ENCODE measurements at regions not wholly inside any gene's neighbourhood (a gene's known extent, or its start where the extent isn't known, plus 50 kb on each side); places are given as distances from the start of the nearest gene placed in this dataset.

DNA sequence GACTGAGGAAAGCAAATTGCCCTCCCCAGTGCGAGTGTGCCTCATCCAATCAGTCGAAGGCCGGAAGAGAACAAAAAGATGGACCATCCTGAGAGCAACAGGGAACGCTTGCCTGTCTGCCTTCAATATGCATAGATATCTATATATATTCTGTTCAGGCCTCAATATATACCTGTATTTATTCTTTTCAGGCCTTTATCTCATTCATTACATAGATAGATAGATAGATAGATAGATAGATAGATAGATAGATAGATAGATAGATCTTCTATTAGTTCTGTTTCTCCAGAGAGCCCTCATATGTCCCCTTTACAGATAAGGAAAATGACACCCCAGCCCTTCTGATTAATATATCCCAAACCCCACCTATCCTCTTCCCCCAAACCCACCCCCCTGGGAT lies 55.1 kb upstream of the LMO2 start:
- Histone ChIP-seq H3K4me2 (ENCODE audit: low read length) (no peak overlapping the region), H3K27me3 (ENCODE audit: insufficient read depth, low read length) (no peaks in the 10 kb centered on the region), H3K79me2 (ENCODE audit: insufficient read depth, low read length) (no peaks in the 10 kb centered on the region), H4K20me1 (ENCODE audit: insufficient read depth, low read length) (no peaks in the 10 kb centered on the region), H3K36me3 (ENCODE audit: insufficient read depth, low read length) (no peaks in the 10 kb centered on the region), H3K9ac (ENCODE audit: low read length) (no peak overlapping the region), H3K9me3 (ENCODE audit: insufficient read depth, low read depth, low read length) (no peaks in the 10 kb centered on the region), H3K27ac (ENCODE audit: low read depth, low read length) (no peak overlapping the region), H3K4me3 (ENCODE audit: insufficient read depth, low read depth, low read length) (no peak overlapping the region), H3K4me1 (ENCODE audit: insufficient read depth, low read length) (peaks cover 12% of the 10 kb centered on the region), H2AFZ (ENCODE audit: low read depth, low read length) (no peak overlapping the region)
- Mint-ChIP-seq H3K4me3 (ENCODE audit: unreplicated experiment) (no peak overlapping the region), H3K9me3 (ENCODE audit: unreplicated experiment) (peaks cover 1% of the 10 kb centered on the region), H3K36me3 (ENCODE audit: low read depth, unreplicated experiment) (no peaks in the 10 kb centered on the region), H3K27ac (ENCODE audit: unreplicated experiment) (no peak overlapping the region), H3K27me3 (ENCODE audit: low read depth, unreplicated experiment) (peaks cover 12% of the 10 kb centered on the region), H3K4me1 (ENCODE audit: low read depth, unreplicated experiment) (peaks cover 8% of the 10 kb centered on the region)
- DNase-seq (ENCODE audit: low read depth) (no peak), FAIRE-seq (no peak)
- no peak for TF ChIP-seq EZH2 (IDR thresholded peaks at IDR 0.05; ENCODE audit: insufficient read depth, low read length)

DNA sequence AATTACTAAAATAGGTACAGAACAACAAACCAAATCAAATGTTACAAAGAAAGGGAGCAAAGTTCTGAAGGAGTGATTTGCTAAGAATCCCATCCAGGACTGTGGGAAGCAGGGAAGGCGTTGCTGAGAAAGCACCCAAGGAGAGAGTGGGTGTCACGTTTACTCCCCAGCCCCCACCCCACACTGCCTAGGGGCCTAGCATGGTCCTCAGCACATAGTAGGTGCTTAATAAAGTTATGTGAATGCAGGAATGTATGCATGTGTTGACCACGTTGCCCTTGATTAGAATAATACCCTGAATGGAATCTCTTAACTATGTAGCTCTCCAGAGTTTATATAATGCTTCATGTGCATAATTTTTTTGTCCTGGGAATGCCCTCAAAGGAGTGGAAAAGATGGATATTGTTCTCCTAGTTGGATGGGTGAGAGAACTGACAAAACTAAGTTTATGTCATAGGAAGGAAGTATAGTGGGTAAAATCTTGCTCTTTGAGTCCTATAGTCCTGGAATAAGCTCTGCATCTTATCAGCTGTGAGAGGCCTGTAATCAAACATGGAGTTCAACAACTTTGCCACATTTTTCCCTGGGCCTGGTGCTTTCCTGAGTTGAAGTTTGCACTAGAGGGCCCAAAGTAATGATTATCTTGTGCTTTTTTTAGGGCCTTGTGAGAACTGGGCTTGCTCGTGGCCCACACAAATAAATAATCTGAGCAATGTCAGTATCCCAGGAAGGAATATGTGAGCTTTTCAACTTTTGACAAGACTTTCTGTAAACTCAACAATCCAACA lies 53.8 kb upstream of the LMO2 start:
- Histone ChIP-seq H3K27me3 (ENCODE audit: insufficient read depth, low read length) (no peaks in the 10 kb centered on the region), H3K4me2 (ENCODE audit: low read length) (no peak overlapping the region), H2AFZ (ENCODE audit: low read depth, low read length) (no peak overlapping the region), H3K4me3 (ENCODE audit: insufficient read depth, low read depth, low read length) (no peak overlapping the region), H3K27ac (ENCODE audit: low read depth, low read length) (no peak overlapping the region), H3K36me3 (ENCODE audit: insufficient read depth, low read length) (no peaks in the 10 kb centered on the region), H3K9me3 (ENCODE audit: insufficient read depth, low read depth, low read length) (no peaks in the 10 kb centered on the region), H3K79me2 (ENCODE audit: insufficient read depth, low read length) (no peaks in the 10 kb centered on the region), H4K20me1 (ENCODE audit: insufficient read depth, low read length) (no peaks in the 10 kb centered on the region), H3K4me1 (ENCODE audit: insufficient read depth, low read length) (peaks cover 20% of the 10 kb centered on the region), H3K9ac (ENCODE audit: low read length) (no peak overlapping the region)
- FAIRE-seq: no peak
- Mint-ChIP-seq H3K4me3 (ENCODE audit: unreplicated experiment) (no peak overlapping the region), H3K27ac (ENCODE audit: unreplicated experiment) (no peak overlapping the region), H3K27me3 (ENCODE audit: low read depth, unreplicated experiment) (peaks cover 12% of the 10 kb centered on the region), H3K36me3 (ENCODE audit: low read depth, unreplicated experiment) (no peaks in the 10 kb centered on the region), H3K9me3 (ENCODE audit: unreplicated experiment) (peaks cover 1% of the 10 kb centered on the region), H3K4me1 (ENCODE audit: low read depth, unreplicated experiment) (peaks cover 13% of the 10 kb centered on the region)
- no peak for DNase-seq (ENCODE audit: low read depth)
- TF ChIP-seq EZH2 (IDR thresholded peaks at IDR 0.05; ENCODE audit: insufficient read depth, low read length): no peak
- TF ChIP-seq, protein P1, sequence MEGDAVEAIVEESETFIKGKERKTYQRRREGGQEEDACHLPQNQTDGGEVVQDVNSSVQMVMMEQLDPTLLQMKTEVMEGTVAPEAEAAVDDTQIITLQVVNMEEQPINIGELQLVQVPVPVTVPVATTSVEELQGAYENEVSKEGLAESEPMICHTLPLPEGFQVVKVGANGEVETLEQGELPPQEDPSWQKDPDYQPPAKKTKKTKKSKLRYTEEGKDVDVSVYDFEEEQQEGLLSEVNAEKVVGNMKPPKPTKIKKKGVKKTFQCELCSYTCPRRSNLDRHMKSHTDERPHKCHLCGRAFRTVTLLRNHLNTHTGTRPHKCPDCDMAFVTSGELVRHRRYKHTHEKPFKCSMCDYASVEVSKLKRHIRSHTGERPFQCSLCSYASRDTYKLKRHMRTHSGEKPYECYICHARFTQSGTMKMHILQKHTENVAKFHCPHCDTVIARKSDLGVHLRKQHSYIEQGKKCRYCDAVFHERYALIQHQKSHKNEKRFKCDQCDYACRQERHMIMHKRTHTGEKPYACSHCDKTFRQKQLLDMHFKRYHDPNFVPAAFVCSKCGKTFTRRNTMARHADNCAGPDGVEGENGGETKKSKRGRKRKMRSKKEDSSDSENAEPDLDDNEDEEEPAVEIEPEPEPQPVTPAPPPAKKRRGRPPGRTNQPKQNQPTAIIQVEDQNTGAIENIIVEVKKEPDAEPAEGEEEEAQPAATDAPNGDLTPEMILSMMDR (IDR thresholded peaks at IDR 0.05; ENCODE audit: insufficient read depth, low read depth, low read length): no peak

DNA sequence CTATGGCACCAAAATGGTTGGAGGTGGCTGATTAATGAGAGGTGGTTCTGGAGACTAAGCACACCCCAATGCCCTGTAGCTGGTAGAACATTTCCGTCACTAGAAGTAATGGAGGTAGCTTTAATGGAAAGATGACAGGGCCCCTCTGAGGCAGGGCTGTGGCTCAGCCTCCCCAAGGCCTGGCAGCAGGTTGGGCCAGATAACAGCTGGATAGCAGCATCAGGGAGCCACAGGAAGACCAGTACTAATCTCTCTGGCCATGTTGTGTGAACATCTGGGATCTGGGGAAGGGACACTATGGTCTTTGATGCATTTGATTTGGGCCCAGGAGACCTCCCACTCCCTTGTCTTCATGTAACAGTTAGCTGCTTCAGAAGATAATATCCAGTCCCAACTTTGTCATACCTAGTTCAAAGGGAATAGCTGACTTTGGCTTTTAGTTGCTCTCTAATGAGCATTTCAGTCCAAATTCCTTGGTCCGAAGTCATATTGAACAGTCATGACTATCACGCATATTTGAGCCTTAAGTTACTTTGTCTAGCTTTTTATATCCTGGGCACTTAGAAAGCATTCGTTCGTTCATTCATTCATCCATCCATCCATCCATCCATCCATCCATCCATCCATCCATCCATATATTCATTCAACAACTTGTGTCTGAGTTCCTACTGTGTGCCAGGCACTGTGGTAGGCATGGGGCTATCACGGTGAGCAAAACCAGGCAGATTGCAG lies 53.0 kb upstream of the LMO2 start:
- DNase-seq (ENCODE audit: low read depth) (no peak), FAIRE-seq (no peak)
- H4K20me1 ChIP-seq (ENCODE audit: insufficient read depth, low read length): no peaks in the 10 kb centered on the region
- H3K36me3 ChIP-seq (ENCODE audit: insufficient read depth, low read length): no peaks in the 10 kb centered on the region
- no peak overlapping the region for H3K4me2 ChIP-seq (ENCODE audit: low read length)
- no peak overlapping the region for H2AFZ ChIP-seq (ENCODE audit: low read depth, low read length)
- TF ChIP-seq, protein P1 (IDR thresholded peaks at IDR 0.05; ENCODE audit: insufficient read depth, low read depth, low read length): no peak
- no peak for TF ChIP-seq EZH2 (IDR thresholded peaks at IDR 0.05; ENCODE audit: insufficient read depth, low read length)
- peaks cover 1% of the 10 kb centered on the region for H3K9me3 Mint-ChIP-seq (ENCODE audit: unreplicated experiment)
- no peaks in the 10 kb centered on the region for H3K9me3 ChIP-seq (ENCODE audit: insufficient read depth, low read depth, low read length)
- H3K4me3 Mint-ChIP-seq (ENCODE audit: unreplicated experiment): no peak overlapping the region
- no peaks in the 10 kb centered on the region for H3K27me3 ChIP-seq (ENCODE audit: insufficient read depth, low read length)
- H3K36me3 Mint-ChIP-seq (ENCODE audit: low read depth, unreplicated experiment): no peaks in the 10 kb centered on the region
- peaks cover 12% of the 10 kb centered on the region for H3K27me3 Mint-ChIP-seq (ENCODE audit: low read depth, unreplicated experiment)
- no peaks in the 10 kb centered on the region for H3K79me2 ChIP-seq (ENCODE audit: insufficient read depth, low read length)
- peaks cover 20% of the 10 kb centered on the region for H3K4me1 ChIP-seq (ENCODE audit: insufficient read depth, low read length)
- H3K9ac ChIP-seq (ENCODE audit: low read length): no peak overlapping the region
- no peak overlapping the region for H3K27ac ChIP-seq (ENCODE audit: low read depth, low read length)
- peaks cover 13% of the 10 kb centered on the region for H3K4me1 Mint-ChIP-seq (ENCODE audit: low read depth, unreplicated experiment)
- H3K27ac Mint-ChIP-seq (ENCODE audit: unreplicated experiment): no peak overlapping the region
- H3K4me3 ChIP-seq (ENCODE audit: insufficient read depth, low read depth, low read length): no peak overlapping the region

All from astrocyte (in vitro differentiated cells and primary cell).